ENCODE measurements at regions not wholly inside any gene's neighbourhood (a gene's known extent, or its start where the extent isn't known, plus 50 kb on each side); places are given as distances from the start of the nearest gene placed in this dataset.

DNA sequence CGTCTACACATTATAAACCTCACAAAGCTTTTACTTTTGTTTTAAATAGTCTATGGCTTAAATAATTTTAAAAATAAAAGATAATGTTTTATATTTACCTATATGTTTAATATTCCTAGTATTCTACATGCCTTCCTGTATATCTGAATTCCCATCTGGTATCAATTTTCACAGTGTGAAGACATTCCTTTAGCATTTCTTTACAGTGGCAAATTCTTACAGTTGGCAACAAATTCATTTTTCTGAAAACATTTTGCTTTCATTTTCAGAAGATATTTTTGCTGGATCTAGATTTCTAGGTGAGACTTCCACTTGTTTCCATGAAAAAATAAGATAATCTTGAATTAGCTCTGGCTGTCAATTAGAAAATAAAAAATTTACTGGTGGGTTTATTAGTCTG, 471.4 kb upstream of the NAALADL2 start:
- ATAC-seq (no peak), DNase-seq (no peak)
- intact Hi-C loops (cut with micrococcal nuclease), result no loop called here

DNA sequence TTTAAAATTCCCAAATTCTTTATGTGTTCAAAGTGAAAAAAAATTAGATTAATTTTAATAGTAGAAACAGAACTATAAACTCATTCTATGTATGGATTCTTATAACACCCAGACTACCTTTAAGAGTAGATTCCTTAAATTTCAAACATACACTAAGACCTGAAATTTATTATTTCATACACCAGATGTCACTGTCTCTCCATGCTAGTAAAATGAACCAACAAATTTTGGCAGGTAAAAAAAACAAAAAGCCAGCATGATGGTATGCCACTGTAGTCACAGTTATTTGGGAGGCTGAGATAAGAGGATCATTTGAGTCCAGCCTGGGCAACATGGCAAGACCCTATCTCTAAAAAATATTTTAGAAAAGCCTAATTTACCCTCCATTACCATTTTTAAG, 461.3 kb upstream of the NAALADL2 start:
- DNase-seq (no peak), ATAC-seq (no peak)
- intact Hi-C loops (cut with micrococcal nuclease), result no loop called here

DNA sequence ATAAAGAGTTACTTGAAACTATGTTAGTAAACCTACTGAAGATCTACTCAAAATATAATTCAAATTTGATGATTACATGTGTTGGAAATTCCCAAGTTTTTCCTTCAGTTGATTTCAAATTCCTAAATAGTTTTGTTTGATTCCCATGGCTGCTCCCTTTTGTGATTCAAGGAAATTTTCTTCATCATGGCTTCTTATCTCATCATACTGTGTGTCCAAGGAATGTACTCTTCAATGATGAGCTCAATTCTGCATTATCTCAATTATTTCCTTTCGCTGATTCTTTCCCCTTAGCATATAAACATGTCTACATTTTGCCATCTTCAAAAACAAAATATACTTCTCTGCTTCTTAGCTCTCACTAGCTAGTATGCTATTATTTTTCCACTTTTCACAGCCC, 460.4 kb upstream of the NAALADL2 start:
- intact Hi-C loops (cut with micrococcal nuclease), result no loop called here
- DNase-seq, result no peak
- no peak for ATAC-seq

DNA sequence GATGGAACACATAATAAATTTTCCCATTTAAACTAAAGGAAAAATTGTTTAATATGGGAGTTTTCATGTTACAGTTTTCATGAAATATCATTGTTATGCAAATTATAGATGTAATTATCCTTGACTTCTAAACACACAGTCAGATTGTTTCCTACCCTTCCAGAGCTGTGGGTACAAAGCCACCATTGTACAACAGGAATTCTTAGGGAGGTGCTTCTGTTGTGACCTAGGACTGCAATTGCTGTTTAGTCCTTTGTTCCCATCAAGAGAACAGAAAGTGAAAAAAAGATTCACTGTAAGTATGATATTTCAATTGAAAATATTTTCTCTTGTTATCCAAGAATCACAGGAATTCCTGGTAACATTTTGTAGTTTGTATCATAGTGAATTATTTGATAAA, 455.3 kb upstream of the NAALADL2 start:
- no peak for ATAC-seq

DNA sequence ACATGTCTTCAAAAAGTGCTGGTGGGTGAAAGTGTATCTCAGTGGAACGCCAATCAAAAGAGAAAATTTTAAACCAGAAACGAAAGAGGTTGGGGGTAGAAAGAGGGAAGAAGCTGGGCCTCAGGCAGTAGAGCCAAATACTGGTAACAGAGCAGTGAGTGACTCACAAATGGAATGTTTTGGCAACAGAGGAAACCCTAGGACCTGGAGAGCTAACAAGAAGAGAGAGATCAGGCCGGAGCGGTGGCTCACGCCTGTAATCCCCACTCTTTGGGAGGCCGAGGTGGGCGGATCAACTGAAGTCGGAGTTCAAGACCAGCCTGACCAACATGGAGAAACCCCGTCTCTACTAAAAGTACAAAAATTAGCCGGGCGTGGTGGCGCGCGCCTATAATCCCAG, 450.8 kb upstream of the NAALADL2 start:
- DNase-seq (no peak), ATAC-seq (no peak)
- intact Hi-C loops (cut with micrococcal nuclease), result no loop called here

More for the DNA sequence above, 455.3 kb upstream of the NAALADL2 start:
- no peak for DNase-seq
- intact Hi-C loops (cut with micrococcal nuclease), result no loop called here

DNA sequence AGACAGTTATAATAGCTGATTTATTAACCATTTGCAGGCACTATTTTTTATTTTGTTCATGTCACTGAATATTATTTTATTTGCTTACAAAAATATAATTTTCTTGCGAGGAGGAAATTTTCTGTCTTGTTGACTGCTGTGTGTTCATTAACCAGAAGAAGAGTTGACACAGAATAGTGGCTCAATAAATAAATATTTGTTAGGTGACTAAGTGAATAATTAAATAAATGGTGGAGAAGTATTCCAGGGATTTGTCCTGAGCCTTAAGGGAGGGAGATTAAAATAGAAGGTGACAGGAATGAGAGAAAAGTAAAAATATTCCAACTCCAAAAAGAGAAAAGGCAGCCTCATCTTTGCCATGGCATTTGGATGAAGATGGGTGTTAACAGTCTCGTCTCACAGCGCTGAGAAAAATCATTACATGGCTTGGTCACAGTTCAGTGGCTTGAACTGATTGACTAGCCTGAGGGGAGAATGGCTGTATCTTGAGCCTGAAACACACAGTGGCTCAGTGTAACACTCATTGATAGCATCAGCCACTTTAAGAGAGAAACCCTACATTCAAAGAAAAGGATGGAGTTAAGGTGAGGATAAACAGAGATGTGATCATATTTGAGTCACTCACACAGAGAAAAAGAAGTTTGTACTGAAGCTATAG, 449.9 kb upstream of the NAALADL2 start:
- ATAC-seq (no peak), DNase-seq (no peak)
- intact Hi-C loops (cut with micrococcal nuclease), result no loop called here

GRCh38 chr3:174413062-174413912, 445.8 kb upstream of the NAALADL2 start:
- DNase-seq, result no peak
- intact Hi-C loops (cut with micrococcal nuclease), result no loop called here
- ATAC-seq, result no peak

- intact Hi-C loops (cut with micrococcal nuclease), result no loop called here
- DNase-seq, result no peak
These were observed 444.2 kb upstream of the NAALADL2 start for GRCh38 chr3:174414902-174415301.

DNA sequence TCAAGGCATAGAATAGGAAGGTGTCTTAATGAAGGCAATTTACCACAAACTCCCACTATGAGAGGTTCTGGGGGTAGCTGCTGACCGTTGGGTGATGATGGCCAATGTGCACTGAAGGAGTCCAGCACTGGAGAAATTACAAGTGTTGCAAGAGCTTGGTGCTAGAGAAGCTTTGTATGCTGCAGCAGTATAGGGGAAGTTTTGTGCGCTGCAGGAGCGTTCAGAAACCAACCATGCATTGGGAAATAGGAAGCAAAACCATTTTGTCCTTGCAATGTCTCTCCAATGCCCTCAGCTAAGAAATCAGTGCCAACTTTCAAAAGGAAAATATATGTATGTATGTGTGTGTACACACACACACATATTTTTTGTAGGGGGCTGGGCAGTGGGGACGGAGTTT, 441.6 kb upstream of the NAALADL2 start:
- no peak for DNase-seq
- intact Hi-C loops (cut with micrococcal nuclease), result no loop called here
- ATAC-seq, result no peak

More at GRCh38 chr3:174414902-174415301, 444.2 kb upstream of the NAALADL2 start:
- ATAC-seq, result no peak

- no peak for DNase-seq
- intact Hi-C loops (cut with micrococcal nuclease), result no loop called here
- ATAC-seq, result no peak
These were observed 439.9 kb upstream of the NAALADL2 start for GRCh38 chr3:174419216-174419615.

GRCh38 chr3:174423936-174424335, 435.2 kb upstream of the NAALADL2 start:
- DNase-seq (no peak), ATAC-seq (no peak)
- intact Hi-C loops (cut with micrococcal nuclease), result no loop called here

DNA sequence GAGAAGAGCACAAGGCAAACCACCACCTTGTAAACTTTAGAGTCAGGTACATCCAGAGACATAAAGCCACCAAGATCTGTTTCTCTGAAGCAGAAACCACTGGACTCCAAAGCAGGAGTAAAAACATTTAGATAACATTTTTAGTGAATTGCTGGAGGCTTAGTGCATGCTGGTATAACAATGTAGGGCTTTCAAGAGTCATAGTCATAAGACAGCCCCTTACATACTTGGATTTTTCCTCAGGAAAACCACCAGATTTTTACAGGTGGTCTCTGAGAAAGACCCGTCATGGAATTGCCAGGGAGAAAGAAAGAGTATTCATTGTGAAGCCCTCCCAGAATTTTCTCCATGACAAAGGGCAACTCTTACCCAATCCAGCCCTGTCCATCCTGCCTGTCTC, 434.5 kb upstream of the NAALADL2 start:
- ATAC-seq (no peak), DNase-seq (no peak)
- intact Hi-C loops (cut with micrococcal nuclease), result no loop called here

DNA sequence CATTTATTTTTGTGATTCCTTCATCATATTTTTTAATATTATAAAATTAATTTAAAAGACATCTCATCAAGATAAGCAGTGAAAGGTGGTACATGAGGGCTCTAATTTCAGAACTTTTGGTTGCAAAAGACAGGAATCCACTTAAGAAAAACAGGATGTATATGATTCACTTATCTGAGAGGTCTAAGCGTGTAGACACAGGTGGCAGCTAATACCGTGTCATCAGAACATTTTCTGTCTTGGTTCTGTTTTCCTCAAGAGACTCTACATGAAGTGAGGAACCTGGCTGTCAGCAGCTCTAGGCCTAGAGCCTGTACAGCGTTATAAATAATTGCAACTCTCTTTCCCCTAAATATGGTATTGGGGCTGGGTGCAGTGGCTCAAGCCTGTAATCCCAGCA, 433.7 kb upstream of the NAALADL2 start:
- intact Hi-C loops (cut with micrococcal nuclease), result no loop called here
- ATAC-seq, result no peak

DNA sequence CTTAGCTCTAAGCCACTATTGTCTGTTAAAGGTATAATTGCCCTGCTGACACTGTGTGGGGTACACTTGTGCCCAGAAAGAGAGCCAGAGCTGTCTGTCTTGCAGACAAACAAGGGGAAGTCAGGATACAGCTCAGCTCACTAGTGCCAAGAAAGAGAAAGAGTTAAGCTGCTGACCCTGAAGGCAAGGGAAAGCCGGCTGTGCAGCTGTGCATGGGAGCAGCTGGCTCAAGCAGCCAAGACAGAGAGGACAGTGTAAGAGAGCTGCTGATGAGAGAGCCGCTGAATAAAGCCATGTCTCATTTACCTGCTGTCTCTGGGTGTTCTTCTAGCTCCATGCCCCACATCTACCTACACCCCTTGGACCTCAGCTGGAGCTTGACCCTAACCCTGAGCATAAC, 428.1 kb upstream of the NAALADL2 start:
- intact Hi-C loops (cut with micrococcal nuclease), result no loop called here
- ATAC-seq (no peak), DNase-seq (no peak)

More for the DNA sequence above, 433.7 kb upstream of the NAALADL2 start:
- no peak for DNase-seq

GRCh38 chr3:174431717-174432116, 427.4 kb upstream of the NAALADL2 start:
- ATAC-seq (no peak), DNase-seq (no peak)
- intact Hi-C loops (cut with micrococcal nuclease), result no loop called here

DNA sequence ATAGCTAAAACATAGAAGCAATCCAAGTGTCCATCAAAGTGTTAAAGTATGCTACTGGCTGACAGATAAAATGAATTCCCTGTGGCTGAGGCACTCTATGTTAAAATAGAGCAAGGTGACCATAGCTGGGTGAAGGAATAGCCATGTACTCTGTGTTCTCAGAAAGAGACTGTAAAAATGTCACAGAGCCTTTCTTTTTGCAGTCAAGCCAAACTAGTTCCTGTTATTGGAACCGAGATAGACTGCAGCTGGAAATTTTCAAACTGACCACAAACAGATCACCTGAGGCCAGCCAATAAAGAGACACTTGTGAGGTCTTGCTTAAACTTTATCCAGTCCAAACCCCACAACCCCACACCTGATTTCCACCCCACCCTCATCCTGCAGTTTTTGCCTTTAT, 422.8 kb upstream of the NAALADL2 start:
- DNase-seq (no peak), ATAC-seq (peak; percentile 50)
- intact Hi-C loops (cut with micrococcal nuclease), result no loop called here

GRCh38 chr3:174438501-174439145, 420.5 kb upstream of the NAALADL2 start:
- intact Hi-C loops (cut with micrococcal nuclease), result no loop called here
- ATAC-seq, result no peak
- DNase-seq, result no peak

GRCh38 chr3:174439331-174440252, 419.5 kb upstream of the NAALADL2 start:
- ATAC-seq (peak; percentile 1), DNase-seq (no peak)
- intact Hi-C loops (cut with micrococcal nuclease), result no loop called here

GRCh38 chr3:174440253-174440701, 418.9 kb upstream of the NAALADL2 start:
- no peak for ATAC-seq
- intact Hi-C loops (cut with micrococcal nuclease), result no loop called here
- peak; percentile 28 for DNase-seq
